Vagina (tissue), 2 donors: ENCODE measurements at regions not wholly inside any gene's neighbourhood (a gene's known extent, or its start where the extent isn't known, plus 50 kb on each side); places are given as distances from the start of the nearest gene placed in this dataset.

Experiments
- CTCF ChIP-seq, 3 experiments: fragments of 450-650 bp in 2 of 3; fragments of 200-600 bp in 1 of 3; sonication (generic) in 1 of 3; IDR thresholded peaks; one replicate each; pipeline ENCODE4 v1.5.1; 2017 to 2019; ENCODE audit warnings: antibody characterized with exemption in 3 of 3, mild to moderate bottlenecking in 2 of 3, moderate library complexity in 2 of 3
- POLR2A ChIP-seq, 2 donors: fragments of 450-650 bp; IDR thresholded peaks; one replicate each; pipeline ENCODE4 v1.6.1; 2017; ENCODE audit warnings: antibody characterized with exemption in 2 of 2, mild to moderate bottlenecking in 2 of 2, moderate library complexity in 2 of 2
- POLR2AphosphoS5 ChIP-seq, 2 donors: sonication (generic); formaldehyde crosslinking; IDR thresholded peaks; one replicate each; pipeline ENCODE4 v1.9.0; 2017; ENCODE audit warnings: antibody characterized with exemption in 2 of 2, mild to moderate bottlenecking in 2 of 2, low read depth in 1 of 2; ENCODE audit not compliant: insufficient read depth in 1 of 2

GRCh38 chr12:93092649-93092945 is 163.5 kb upstream of the EEA1 start:
- TF ChIP-seq CTCF (IDR thresholded peaks at IDR 0.05) (no peak), POLR2AphosphoS5 (IDR thresholded peaks at IDR 0.05; ENCODE audit: insufficient read depth in 1 of 2, low read depth in 1 of 2) (no peak), POLR2A (IDR thresholded peaks at IDR 0.05) (no peak)
